Mesothelial cell of epicardium (in vitro differentiated cells): ENCODE measurements at regions not wholly inside any gene's neighbourhood (a gene's known extent, or its start where the extent isn't known, plus 50 kb on each side); places are given as distances from the start of the nearest gene placed in this dataset.

ENCODE experiments used
- DNase-seq, 2 experiments: peaks; one replicate each; pipeline ENCODE4 v3.0.0; 2021; ENCODE audit warnings: low spot score in 2 of 2; ENCODE audit not compliant: unreplicated experiment in 2 of 2
- H3K27ac Mint-ChIP-seq: 2 replicates; pipeline ENCODE4 v1.8.0; 2021; ENCODE audit warnings: mixed read lengths
- H3K27me3 Mint-ChIP-seq: 2 replicates; pipeline ENCODE4 v1.8.0; 2021; ENCODE audit warnings: low read depth, mixed read lengths
- H3K36me3 Mint-ChIP-seq: 2 replicates; pipeline ENCODE4 v1.8.0; 2021; ENCODE audit warnings: mixed read lengths
- H3K4me1 Mint-ChIP-seq: 2 replicates; pipeline ENCODE4 v1.8.0; 2021; ENCODE audit warnings: mixed read lengths
- H3K4me3 Mint-ChIP-seq: 2 replicates; pipeline ENCODE4 v1.8.0; 2021; ENCODE audit warnings: mild to moderate bottlenecking, moderate library complexity, mixed read lengths
- H3K9me3 Mint-ChIP-seq: 2 replicates; pipeline ENCODE4 v1.8.0; 2021; ENCODE audit warnings: mixed read lengths
- CTCF ChIP-seq: fragments of 200-600 bp; sonication (generic); IDR thresholded peaks from one replicate; pipeline ENCODE4 v1.5.0; 2021; ENCODE audit warnings: antibody characterized with exemption; ENCODE audit not compliant: unreplicated experiment

- peak in 1 of 2 experiments; percentile 26 for DNase-seq
- H3K4me3 Mint-ChIP-seq: no peak overlapping the region
- peaks cover 10% of the 10 kb centered on the region for H3K9me3 Mint-ChIP-seq
- no peaks in the 10 kb centered on the region for H3K36me3 Mint-ChIP-seq
- H3K27me3 Mint-ChIP-seq: peaks cover 3% of the 10 kb centered on the region
- no peak overlapping the region for H3K27ac Mint-ChIP-seq
- no peak for TF ChIP-seq CTCF
- no peaks in the 10 kb centered on the region for H3K4me1 Mint-ChIP-seq
Measured at GRCh38 chr2:239459056-239459455, 58.2 kb upstream of the HDAC4 start.

GRCh38 chr2:239457586-239458445 lies 57.0 kb upstream of the HDAC4 start:
- peak in 1 of 2 experiments; percentile 24 for DNase-seq
- H3K4me3 Mint-ChIP-seq: no peak overlapping the region

GRCh38 chr2:239456940-239457339 lies 56.1 kb upstream of the HDAC4 start:
- Mint-ChIP-seq H3K4me3 (no peak overlapping the region), H3K27ac (no peak overlapping the region), H3K4me1 (no peaks in the 10 kb centered on the region), H3K36me3 (peaks cover under 1% of the 10 kb centered on the region), H3K9me3 (peaks cover 23% of the 10 kb centered on the region), H3K27me3 (peaks cover 3% of the 10 kb centered on the region)
- TF ChIP-seq CTCF: no peak
- no peak for DNase-seq

More at GRCh38 chr2:239457586-239458445, 57.0 kb upstream of the HDAC4 start:
- Mint-ChIP-seq H3K9me3 (peaks cover 18% of the 10 kb centered on the region), H3K27me3 (peaks cover 3% of the 10 kb centered on the region), H3K36me3 (no peaks in the 10 kb centered on the region), H3K4me1 (no peaks in the 10 kb centered on the region), H3K27ac (no peak overlapping the region)
- no peak for TF ChIP-seq CTCF

- Mint-ChIP-seq H3K27ac (no peak overlapping the region), H3K27me3 (peaks cover 3% of the 10 kb centered on the region), H3K4me1 (no peaks in the 10 kb centered on the region), H3K4me3 (no peak overlapping the region), H3K9me3 (peaks cover 34% of the 10 kb centered on the region), H3K36me3 (peaks cover 3% of the 10 kb centered on the region)
- peak in 1 of 2 experiments; percentile 9 for DNase-seq
- TF ChIP-seq CTCF: no peak
Measured at GRCh38 chr2:239455436-239456203, 54.8 kb upstream of the HDAC4 start.

GRCh38 chr2:239454507-239454906 lies 53.7 kb upstream of the HDAC4 start:
- DNase-seq: no peak
- peaks cover 34% of the 10 kb centered on the region for H3K9me3 Mint-ChIP-seq
- no peaks in the 10 kb centered on the region for H3K4me1 Mint-ChIP-seq
- no peak overlapping the region for H3K4me3 Mint-ChIP-seq
- H3K36me3 Mint-ChIP-seq: peaks cover 3% of the 10 kb centered on the region
- no peak overlapping the region for H3K27ac Mint-ChIP-seq
- H3K27me3 Mint-ChIP-seq: peaks cover 3% of the 10 kb centered on the region
- TF ChIP-seq CTCF: no peak
